Adrenal gland (tissue), 5 donors: ENCODE measurements at regions not wholly inside any gene's neighbourhood (a gene's known extent, or its start where the extent isn't known, plus 50 kb on each side); places are given as distances from the start of the nearest gene placed in this dataset.

Experiments used
- POLR2A ChIP-seq, 2 donors: fragments of 450-650 bp; IDR thresholded peaks; one replicate each; pipeline ENCODE4 v1.6.1; 2017; ENCODE audit warnings: antibody characterized with exemption in 2 of 2, mild to moderate bottlenecking in 2 of 2, moderate library complexity in 1 of 2
- TF ChIP-seq, protein P1 (sequence below), 6 experiments: fragments of 450-650 bp in 4 of 6; fragments of 200-600 bp in 2 of 6; sonication (generic) in 1 of 6; IDR thresholded peaks; 1 replicate in 5 of 6; 2 replicates in 1 of 6; pipeline versions ENCODE4 v1.5.1 to v1.8.0; 2016 to 2021; ENCODE audit warnings: antibody characterized with exemption in 6 of 6, mild to moderate bottlenecking in 2 of 6, moderate library complexity in 1 of 6
- donor health status: DM: no; HTN: no; CAD: no.

DNA sequence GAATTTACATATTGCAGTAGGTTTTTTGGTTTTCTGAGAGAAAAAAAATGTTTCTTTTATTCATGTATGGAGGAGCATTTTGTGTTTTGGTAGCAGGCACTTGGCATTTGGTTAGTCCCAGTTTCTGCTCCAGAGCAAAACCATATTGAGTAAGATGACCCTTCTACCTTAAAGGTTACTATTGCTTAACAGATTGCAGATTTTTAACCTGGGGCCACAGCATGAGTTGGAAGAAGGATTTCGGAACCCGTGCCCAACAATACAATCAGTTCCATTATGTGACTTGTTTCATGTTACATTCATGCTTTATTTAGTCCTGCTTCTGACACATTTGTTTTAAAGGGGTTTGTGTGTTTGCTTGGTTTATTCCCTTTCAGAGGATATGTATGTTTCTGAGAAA lies 496.3 kb downstream of the TFAP2B start:
- TF ChIP-seq, protein P1, sequence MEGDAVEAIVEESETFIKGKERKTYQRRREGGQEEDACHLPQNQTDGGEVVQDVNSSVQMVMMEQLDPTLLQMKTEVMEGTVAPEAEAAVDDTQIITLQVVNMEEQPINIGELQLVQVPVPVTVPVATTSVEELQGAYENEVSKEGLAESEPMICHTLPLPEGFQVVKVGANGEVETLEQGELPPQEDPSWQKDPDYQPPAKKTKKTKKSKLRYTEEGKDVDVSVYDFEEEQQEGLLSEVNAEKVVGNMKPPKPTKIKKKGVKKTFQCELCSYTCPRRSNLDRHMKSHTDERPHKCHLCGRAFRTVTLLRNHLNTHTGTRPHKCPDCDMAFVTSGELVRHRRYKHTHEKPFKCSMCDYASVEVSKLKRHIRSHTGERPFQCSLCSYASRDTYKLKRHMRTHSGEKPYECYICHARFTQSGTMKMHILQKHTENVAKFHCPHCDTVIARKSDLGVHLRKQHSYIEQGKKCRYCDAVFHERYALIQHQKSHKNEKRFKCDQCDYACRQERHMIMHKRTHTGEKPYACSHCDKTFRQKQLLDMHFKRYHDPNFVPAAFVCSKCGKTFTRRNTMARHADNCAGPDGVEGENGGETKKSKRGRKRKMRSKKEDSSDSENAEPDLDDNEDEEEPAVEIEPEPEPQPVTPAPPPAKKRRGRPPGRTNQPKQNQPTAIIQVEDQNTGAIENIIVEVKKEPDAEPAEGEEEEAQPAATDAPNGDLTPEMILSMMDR (IDR thresholded peaks at IDR 0.05) = no peak
- no peak for TF ChIP-seq POLR2A (IDR thresholded peaks at IDR 0.05)
